Stimulated activated effector memory CD8-positive, alpha-beta T cell treated with anti-CD3 and anti-CD28 coated beads, Interleukin-12 subunit alpha, Interleukin-12 subunit beta, amount 100 ng/mL, for 72 hours (primary cell): ENCODE measurements at regions not wholly inside any gene's neighbourhood (a gene's known extent, or its start where the extent isn't known, plus 50 kb on each side); places are given as distances from the start of the nearest gene placed in this dataset.

Experiments
- ATAC-seq: fragments of 150-1000 bp; cut with Tn5 transposase; 2 replicates; pipeline ENCODE4 v1.10.0; 2021
- DNase-seq, 2 donors: peaks; one replicate each; pipeline ENCODE4 v3.0.0; 2021 to 2022; ENCODE audit warnings: low spot score in 2 of 2
- H3K27ac Mint-ChIP-seq: one replicate; pipeline ENCODE4 v1.8.0; 2022; ENCODE audit warnings: mild to moderate bottlenecking, mixed read lengths
- H3K36me3 Mint-ChIP-seq: one replicate; pipeline ENCODE4 v1.8.0; 2022; ENCODE audit warnings: mild to moderate bottlenecking, mixed read lengths
- H3K4me1 Mint-ChIP-seq: one replicate; pipeline ENCODE4 v1.8.0; 2022; ENCODE audit warnings: mixed read lengths
- H3K4me3 Mint-ChIP-seq: one replicate; pipeline ENCODE4 v1.8.0; 2022; ENCODE audit warnings: mild to moderate bottlenecking, mixed read lengths
- H3K9me3 Mint-ChIP-seq: one replicate; pipeline ENCODE4 v1.8.0; 2022; ENCODE audit warnings: mixed read lengths

DNA sequence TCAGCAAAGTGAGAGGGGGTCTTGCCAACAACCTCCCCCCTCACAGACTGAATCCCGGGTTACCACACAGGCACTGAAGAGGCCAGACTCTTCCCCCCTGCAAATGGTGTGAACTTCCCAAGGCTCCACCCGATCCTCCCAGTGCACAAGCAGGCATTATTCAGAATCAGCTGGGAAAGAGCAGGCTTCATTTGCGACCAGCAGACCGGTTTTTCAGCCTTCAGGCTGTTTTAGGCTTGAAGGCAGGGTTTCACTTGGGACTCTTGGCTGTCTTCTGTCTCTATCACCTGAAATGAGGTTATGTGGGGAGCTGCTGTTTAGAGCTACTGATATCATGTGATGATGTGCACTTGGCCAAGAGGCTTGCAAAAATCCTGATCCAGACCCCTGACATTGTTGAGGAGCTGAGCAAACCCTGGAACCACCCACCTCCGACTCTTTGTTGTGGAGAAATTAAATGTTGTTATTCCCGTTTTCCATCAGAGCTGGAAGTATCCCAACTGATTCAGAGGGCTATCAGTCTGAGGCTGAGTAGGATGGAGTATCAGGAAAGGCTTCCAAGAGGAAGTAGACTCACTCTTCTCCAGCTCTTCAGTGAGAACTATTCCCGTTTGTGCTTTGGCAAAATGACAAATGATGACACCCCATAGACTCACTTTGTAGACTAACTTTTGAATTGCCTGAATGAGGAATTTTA is 63.3 kb upstream of the ZFR start:
- no peak for ATAC-seq
- Mint-ChIP-seq H3K4me3 (no peak overlapping the region), H3K4me1 (no peaks in the 10 kb centered on the region), H3K9me3 (no peaks in the 10 kb centered on the region), H3K36me3 (no peaks in the 10 kb centered on the region), H3K27ac (no peak overlapping the region)
- DNase-seq = no peak

DNA sequence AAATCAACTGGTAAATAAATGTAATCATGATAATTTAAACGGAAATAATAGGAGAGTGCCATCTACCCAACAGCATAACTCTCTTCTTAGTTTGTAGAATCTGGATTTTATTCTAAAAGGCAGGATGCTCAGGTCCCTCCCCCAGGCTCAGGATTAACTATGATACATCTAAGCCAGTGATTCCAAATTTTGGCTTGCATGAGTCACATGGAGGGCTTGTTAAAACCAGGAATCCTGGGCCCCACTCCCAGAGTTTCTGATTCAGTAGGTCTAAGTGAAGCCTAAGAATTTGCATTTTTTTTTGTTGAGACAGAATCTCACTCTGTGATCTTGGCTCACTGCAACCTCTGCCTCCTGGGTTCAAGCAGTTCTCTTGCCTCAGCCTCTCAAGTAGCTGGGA is 62.3 kb upstream of the ZFR start:
- Mint-ChIP-seq H3K27ac (no peak overlapping the region), H3K36me3 (no peaks in the 10 kb centered on the region), H3K4me1 (no peaks in the 10 kb centered on the region), H3K4me3 (no peak overlapping the region), H3K9me3 (no peaks in the 10 kb centered on the region)
- DNase-seq (no peak), ATAC-seq (no peak)

DNA sequence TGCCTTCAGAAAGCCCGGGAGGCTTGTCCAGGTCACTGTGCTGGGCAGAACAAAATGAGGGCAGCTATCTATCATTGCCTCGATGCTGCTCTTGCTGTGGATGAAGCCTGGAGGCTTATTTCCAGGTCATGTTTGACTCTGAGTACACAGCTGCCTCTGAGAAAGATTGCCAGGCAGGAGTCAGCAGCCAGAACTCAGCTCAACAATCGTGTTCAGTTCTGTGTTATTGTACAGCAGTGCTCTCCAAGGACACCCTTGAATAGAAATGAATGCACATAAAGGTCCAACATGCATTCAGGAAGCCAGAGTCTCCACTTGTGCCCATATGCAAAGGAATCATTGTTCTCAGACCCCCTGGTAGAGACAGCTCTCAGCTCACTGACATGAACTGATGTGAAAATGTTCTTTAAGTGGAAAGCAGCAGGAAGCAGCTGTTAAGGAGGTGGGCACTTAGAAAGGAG is 61.7 kb upstream of the ZFR start:
- no peak for ATAC-seq
- no peak overlapping the region for H3K4me3 Mint-ChIP-seq
- H3K27ac Mint-ChIP-seq = no peak overlapping the region
- H3K4me1 Mint-ChIP-seq = no peaks in the 10 kb centered on the region
- H3K9me3 Mint-ChIP-seq = no peaks in the 10 kb centered on the region
- no peak for DNase-seq
- H3K36me3 Mint-ChIP-seq = no peaks in the 10 kb centered on the region

DNA sequence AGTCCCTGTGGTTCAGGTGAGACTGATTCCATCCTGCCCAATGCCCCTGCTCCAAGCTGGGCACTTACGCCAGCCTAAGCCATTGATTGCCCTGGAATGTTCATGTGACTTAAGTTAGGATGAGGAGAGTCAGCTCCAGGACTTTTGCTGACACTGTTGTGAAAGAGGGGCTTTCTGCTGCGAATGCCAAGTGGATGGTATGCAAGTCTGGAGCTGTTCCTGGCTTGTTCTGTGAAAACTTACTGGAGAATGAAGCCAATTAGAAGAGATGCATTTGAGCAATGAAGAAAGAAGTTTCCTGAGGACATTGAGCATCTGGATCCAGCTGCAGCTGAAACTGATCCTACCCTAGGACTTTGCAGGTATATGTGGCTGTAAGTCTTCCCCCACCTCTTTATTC is 61.2 kb upstream of the ZFR start:
- H3K27ac Mint-ChIP-seq = no peak overlapping the region
- H3K4me3 Mint-ChIP-seq = no peak overlapping the region
- H3K36me3 Mint-ChIP-seq = no peaks in the 10 kb centered on the region
- no peaks in the 10 kb centered on the region for H3K4me1 Mint-ChIP-seq
- H3K9me3 Mint-ChIP-seq = no peaks in the 10 kb centered on the region
- DNase-seq (no peak), ATAC-seq (no peak)

DNA sequence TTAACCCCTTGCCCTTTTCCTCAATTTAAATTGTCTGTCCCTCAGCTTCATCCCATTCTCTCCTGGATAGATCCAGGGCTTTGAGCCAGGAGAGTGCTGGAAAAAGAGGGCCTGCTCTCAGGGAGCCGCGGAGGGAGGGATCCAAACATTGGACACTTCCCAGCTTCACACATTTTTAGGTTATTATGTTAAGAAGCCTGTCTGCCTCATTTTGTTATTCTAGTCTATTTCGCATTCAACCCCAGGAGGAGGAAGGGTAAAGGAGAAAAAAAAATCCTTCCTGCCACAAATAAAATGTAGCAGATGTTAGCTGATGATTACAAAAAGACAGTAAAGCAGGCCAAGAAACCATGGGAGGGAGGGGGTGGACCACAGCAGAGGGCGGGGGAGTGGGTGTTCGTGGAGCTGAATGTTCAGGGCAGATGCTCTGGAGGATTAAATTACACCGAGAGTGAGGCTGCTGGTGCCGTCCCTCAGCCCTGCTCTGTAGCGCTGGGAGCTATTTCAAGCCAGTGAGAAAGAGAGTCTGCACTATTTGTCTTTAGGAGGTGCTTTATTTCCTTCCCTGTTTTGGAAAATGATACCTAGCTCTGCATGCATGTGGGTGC is 60.6 kb upstream of the ZFR start:
- Mint-ChIP-seq H3K4me3 (no peak overlapping the region), H3K4me1 (no peaks in the 10 kb centered on the region), H3K36me3 (no peaks in the 10 kb centered on the region), H3K27ac (no peak overlapping the region), H3K9me3 (no peaks in the 10 kb centered on the region)
- ATAC-seq = no peak
- no peak for DNase-seq

DNA sequence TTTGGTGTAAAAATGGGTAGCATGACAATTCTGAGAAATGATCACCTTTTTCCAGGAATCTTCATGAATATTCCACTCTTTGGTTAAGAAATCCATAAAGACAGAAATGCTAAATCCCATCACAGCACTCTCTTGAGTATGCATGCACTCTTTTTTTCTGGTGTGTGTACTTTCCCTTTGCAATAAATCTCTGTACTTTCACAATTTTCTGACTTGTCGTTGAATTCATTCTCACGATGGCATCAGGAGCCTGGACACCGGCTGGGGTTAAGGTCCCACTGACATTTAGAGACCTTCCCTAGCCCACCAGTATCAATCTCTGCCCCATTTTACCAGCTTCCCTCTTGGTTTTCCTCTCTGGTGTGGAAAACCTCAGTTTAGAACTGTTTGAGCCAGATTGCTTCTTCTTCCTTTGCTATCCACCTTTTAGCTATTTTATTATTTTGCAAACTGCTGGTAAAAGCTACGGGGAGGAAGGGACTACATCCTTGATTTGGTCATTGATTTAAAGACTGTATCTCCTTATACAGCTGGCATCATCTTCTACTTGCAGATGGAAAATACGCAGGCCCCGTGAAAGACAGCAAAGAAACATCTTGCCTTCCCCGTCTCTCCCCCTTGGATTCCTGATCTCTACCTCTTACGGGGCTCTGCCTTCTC is 59.9 kb upstream of the ZFR start:
- ATAC-seq (no peak), DNase-seq (no peak)
- no peak overlapping the region for H3K27ac Mint-ChIP-seq
- no peaks in the 10 kb centered on the region for H3K4me1 Mint-ChIP-seq
- H3K4me3 Mint-ChIP-seq = no peak overlapping the region
- no peaks in the 10 kb centered on the region for H3K9me3 Mint-ChIP-seq
- no peaks in the 10 kb centered on the region for H3K36me3 Mint-ChIP-seq

DNA sequence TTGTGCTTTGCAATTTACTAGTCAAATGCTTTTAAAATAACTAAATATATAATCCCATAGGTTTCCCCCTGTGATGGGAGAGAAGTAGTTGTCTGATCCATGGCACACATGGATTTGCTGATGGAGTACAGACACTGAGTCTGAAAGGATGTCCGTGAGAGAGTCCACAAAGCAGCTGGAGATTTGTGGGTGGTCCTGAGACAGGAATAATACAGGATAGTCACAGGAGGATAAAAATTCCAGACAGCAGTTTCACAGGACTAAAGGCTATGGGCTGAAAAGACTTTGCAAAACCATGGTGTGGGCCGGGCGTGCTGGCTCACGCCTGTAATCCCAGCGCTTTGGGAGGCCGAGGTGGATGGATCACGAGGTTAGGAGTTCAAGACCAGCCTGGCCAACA is 58.7 kb upstream of the ZFR start:
- Mint-ChIP-seq H3K27ac (no peak overlapping the region), H3K36me3 (no peaks in the 10 kb centered on the region), H3K4me1 (no peaks in the 10 kb centered on the region), H3K4me3 (no peak overlapping the region), H3K9me3 (no peaks in the 10 kb centered on the region)
- DNase-seq (no peak), ATAC-seq (no peak)

DNA sequence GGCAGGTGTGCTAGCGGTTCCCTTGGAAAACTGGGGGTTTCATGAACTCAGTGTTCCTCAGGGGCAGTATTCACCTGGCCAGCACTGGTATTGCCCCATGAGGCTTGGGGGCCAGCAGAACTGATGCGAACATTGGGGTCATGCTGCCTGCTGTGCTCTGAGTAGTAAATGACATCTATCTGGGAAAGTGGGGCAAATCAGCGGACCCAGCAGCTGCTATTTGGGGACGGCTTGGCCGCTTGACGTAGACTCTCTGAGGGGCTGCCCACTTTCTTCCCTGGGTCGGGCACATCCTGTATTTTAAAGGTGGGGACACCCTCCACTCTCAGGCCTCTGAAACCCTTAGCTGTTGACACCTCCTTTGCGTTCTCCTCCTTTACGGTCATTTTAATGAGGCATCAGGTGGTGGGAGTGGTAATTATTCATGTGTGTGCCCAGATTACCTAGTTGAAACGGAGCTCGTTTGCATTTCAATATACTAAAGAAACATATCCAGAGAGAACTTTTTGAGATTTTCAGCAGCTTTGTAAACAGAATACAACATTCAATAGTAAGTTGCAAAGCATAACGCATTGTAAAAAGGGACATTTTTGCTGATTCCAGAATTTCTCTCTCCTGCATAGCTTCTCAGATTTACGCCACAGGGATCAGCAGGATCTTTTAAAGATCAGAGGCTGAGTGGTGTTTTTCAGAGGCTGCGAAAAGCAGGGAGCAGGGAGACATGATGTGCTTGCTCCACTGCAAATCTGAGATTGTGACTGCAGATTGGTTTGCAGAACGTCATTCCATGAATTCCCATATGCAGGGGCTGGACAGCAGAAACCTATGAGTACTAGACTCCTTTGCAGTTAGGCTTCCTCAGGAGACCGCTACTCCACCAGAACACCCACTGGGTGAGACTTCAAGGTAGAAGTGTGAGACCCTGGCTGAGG is 56.8 kb upstream of the ZFR start:
- no peak for ATAC-seq
- no peak for DNase-seq
- Mint-ChIP-seq H3K36me3 (no peaks in the 10 kb centered on the region), H3K4me3 (no peak overlapping the region), H3K9me3 (no peaks in the 10 kb centered on the region), H3K27ac (no peak overlapping the region), H3K4me1 (no peaks in the 10 kb centered on the region)

DNA sequence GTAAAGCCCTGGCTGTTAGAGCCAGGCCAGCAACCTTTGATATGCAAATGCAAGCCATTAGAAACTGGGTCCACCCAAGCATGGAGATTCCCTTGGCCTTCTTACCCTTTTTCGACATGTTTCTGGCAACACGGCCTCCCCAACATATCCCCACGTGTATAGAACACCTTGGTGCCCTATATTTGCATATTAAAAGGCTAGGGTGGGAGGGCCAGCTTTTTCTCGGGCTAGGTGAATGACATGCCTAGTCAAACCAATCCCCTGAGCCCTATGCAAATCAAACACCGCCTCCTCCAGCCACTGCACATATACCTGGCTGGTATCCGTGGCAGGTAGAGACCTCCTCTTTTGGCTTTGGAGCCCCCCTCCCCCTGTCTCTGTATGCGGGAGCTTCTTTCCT is 55.6 kb upstream of the ZFR start:
- Mint-ChIP-seq H3K4me1 (no peaks in the 10 kb centered on the region), H3K36me3 (no peaks in the 10 kb centered on the region), H3K27ac (no peak overlapping the region), H3K4me3 (no peak overlapping the region), H3K9me3 (no peaks in the 10 kb centered on the region)
- ATAC-seq = no peak
- no peak for DNase-seq

DNA sequence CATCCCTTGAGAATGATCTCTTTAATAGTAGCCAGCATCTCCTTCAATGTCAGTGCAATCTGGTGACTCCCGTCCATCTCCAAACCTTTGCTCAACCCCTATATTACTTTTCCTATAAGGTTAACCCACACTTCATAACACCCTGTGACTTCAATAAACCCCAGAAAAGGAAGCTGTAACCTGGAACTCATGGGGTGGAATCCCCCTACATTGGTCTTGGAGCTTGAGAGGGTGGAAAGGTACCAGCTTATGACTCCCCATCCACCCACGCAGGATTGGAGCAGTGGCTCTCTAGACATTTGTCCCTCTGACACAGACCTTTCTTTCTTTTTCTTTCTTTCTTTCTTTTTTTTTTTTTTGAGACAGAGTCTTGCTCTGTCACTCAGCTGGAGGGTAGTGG is 54.7 kb upstream of the ZFR start:
- no peak overlapping the region for H3K4me3 Mint-ChIP-seq
- ATAC-seq (peak; percentile 86), DNase-seq (no peak)
- H3K4me1 Mint-ChIP-seq = no peaks in the 10 kb centered on the region
- peak overlapping the region; percentile 80 for H3K27ac Mint-ChIP-seq
- H3K9me3 Mint-ChIP-seq = no peaks in the 10 kb centered on the region
- H3K36me3 Mint-ChIP-seq = no peaks in the 10 kb centered on the region

DNA sequence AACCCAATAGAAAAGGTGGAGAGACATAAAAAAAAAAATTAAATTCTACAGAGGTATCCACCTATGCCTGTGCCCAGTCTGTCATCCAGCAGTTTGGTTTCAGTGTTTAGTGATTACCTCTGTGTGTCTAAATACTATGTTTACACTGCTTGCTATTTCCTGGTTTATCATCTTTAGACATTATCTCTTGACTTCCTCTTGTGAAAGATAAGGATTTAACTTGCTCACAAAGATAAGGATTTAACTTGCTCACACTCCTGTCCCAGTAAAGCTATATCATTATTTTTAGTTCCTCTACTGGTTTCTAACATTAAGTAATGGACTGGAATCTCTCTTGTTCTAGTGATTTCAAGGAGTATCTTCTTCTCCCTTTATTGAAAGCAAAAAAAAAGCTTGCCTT is 53.9 kb upstream of the ZFR start:
- Mint-ChIP-seq H3K9me3 (no peaks in the 10 kb centered on the region), H3K4me3 (no peak overlapping the region), H3K36me3 (no peaks in the 10 kb centered on the region), H3K4me1 (no peaks in the 10 kb centered on the region), H3K27ac (no peak overlapping the region)
- ATAC-seq = no peak
- no peak for DNase-seq

DNA sequence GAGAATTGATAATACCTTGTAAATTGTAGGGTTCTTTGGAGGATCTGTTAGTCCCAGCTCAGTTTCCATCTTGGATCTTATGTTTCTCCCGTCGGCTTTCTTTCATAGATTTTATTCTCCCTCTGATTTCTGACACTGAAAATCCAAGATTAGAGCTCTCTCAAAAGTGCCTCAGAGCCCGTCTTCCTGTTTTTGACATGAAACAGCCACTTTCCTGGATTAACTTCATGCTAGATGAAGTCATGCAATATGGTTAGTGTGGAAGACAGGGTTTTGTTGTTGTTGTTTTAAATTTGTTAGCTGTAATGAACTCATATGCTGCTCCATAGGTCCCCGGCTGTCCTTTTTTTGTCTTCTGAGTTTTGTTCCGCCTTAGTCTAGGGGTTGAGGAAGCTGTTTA is 51.6 kb upstream of the ZFR start:
- no peak overlapping the region for H3K27ac Mint-ChIP-seq
- H3K4me1 Mint-ChIP-seq = no peaks in the 10 kb centered on the region
- no peaks in the 10 kb centered on the region for H3K36me3 Mint-ChIP-seq
- no peak overlapping the region for H3K4me3 Mint-ChIP-seq
- no peak for DNase-seq
- no peaks in the 10 kb centered on the region for H3K9me3 Mint-ChIP-seq
- ATAC-seq = no peak

DNA sequence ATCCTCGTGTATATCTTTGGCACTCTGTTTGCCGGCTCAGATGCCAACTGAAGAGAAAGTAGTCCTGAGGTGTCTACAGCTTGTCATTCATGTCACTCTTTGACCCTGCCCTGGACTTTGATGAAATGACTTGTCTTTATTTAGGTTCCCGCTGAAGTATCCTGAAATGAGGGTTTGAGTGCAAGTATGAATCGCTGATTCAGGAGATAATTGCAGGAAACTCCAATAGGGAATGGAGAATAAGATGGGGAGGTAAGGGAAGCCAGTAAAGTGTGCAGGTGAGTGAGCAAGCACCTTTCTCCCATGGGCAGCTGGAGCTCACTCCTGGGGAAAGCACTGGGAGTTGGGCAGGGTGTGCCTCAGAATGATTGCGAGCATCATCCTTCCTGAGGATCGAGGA is 50.3 kb upstream of the ZFR start:
- H3K4me3 Mint-ChIP-seq = no peak overlapping the region

More for the DNA sequence above, 50.3 kb upstream of the ZFR start:
- Mint-ChIP-seq H3K27ac (no peak overlapping the region), H3K36me3 (no peaks in the 10 kb centered on the region), H3K4me1 (no peaks in the 10 kb centered on the region), H3K9me3 (no peaks in the 10 kb centered on the region)
- ATAC-seq (no peak), DNase-seq (no peak)
